Spinal cord (tissue), 9 donors: ENCODE measurements at regions not wholly inside any gene's neighbourhood (a gene's known extent, or its start where the extent isn't known, plus 50 kb on each side); places are given as distances from the start of the nearest gene placed in this dataset.

Experiments
- DNase-seq, 6 donors: peaks; one replicate each; pipeline versions ENCODE4 v3.0.0 to v3.0.0-alpha.2; 2013 to 2015; ENCODE audit warnings: low spot score in 6 of 6, low read depth in 4 of 6
- H3K27ac ChIP-seq: one replicate; pipeline ENCODE4 v1.5.1; 2013; ENCODE audit warnings: low read depth, low read length, control low read depth
- H3K27me3 ChIP-seq: one replicate; pipeline ENCODE4 v1.6.1; 2013; ENCODE audit warnings: low read length; ENCODE audit not compliant: control insufficient read depth, insufficient read depth
- H3K36me3 ChIP-seq: one replicate; pipeline ENCODE4 v1.6.1; 2013; ENCODE audit warnings: low read length; ENCODE audit not compliant: control insufficient read depth, insufficient read depth
- H3K4me1 ChIP-seq: one replicate; pipeline ENCODE4 v1.6.1; 2013; ENCODE audit warnings: low read length; ENCODE audit not compliant: control insufficient read depth, insufficient read depth
- H3K4me3 ChIP-seq: one replicate; pipeline ENCODE4 v1.5.1; 2013; ENCODE audit warnings: low read depth, low read length, control low read depth
- H3K9me3 ChIP-seq: one replicate; pipeline ENCODE4 v1.6.1; 2013; ENCODE audit warnings: low read length; ENCODE audit not compliant: control insufficient read depth, insufficient read depth
- WGBS: methylation state at CpG from one replicate; pipeline ENCODE4 v1.1.5; 2013; ENCODE audit warnings: missing lambda C conversion rate; ENCODE audit not compliant: insufficient coverage; 5-methylcytosine and 5-hydroxymethylcytosine counted together
- donor health status: healthy.

GRCh38 chr9:16106021-16106571, 553.3 kb downstream of the CCDC171 start:
- no peaks in the 10 kb centered on the region for H3K36me3 ChIP-seq
- peak in 1 of 6 donors; percentile 57 for DNase-seq
- no peak overlapping the region for H3K4me3 ChIP-seq
- peak overlapping the region; percentile 78 for H3K27ac ChIP-seq
- peaks cover 2% of the 10 kb centered on the region for H3K9me3 ChIP-seq
- WGBS = 33% methylated on average over 8 of the region's 9 CpGs
- no peaks in the 10 kb centered on the region for H3K27me3 ChIP-seq
- peaks cover 17% of the 10 kb centered on the region for H3K4me1 ChIP-seq

- no peaks in the 10 kb centered on the region for H3K4me1 ChIP-seq
- WGBS = 97% methylated on average over 4 of the region's 6 CpGs
- H3K27me3 ChIP-seq = no peaks in the 10 kb centered on the region
- no peak overlapping the region for H3K27ac ChIP-seq
- H3K9me3 ChIP-seq = peaks cover 2% of the 10 kb centered on the region
- no peak for DNase-seq
- no peak overlapping the region for H3K4me3 ChIP-seq
- no peaks in the 10 kb centered on the region for H3K36me3 ChIP-seq
Observed at GRCh38 chr9:16112116-16112515, 559.3 kb downstream of the CCDC171 start.

GRCh38 chr9:16115994-16116393, 563.2 kb downstream of the CCDC171 start:
- H3K36me3 ChIP-seq = no peaks in the 10 kb centered on the region
- no peak overlapping the region for H3K4me3 ChIP-seq
- no peaks in the 10 kb centered on the region for H3K4me1 ChIP-seq
- no peak for DNase-seq
- WGBS = no CpG with 5 or more reads among the region's 1 CpG
- H3K27ac ChIP-seq = no peak overlapping the region
- no peaks in the 10 kb centered on the region for H3K9me3 ChIP-seq
- no peaks in the 10 kb centered on the region for H3K27me3 ChIP-seq

DNA sequence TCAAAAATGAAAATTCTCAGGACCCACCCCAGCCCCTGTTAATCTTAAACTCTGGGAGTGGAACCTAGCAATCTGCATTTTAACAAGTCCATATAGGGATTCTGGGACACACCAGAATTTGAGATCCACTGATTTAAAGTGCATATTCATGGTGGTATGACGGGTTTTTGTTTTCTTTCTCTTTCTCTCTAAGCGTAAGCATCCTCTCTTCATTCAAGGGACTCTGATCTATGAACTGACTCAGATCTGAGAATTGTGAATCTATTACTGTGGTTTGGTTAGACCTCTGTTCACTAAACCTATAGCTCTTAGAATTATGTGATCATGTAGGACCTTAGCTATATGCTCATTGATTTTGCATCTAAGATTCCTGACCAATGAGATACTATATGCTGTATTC, 565.2 kb downstream of the CCDC171 start:
- H3K27ac ChIP-seq = no peak overlapping the region
- H3K9me3 ChIP-seq = no peaks in the 10 kb centered on the region
- H3K27me3 ChIP-seq = no peaks in the 10 kb centered on the region
- WGBS = no CpG with 5 or more reads among the region's 2 CpGs
- no peaks in the 10 kb centered on the region for H3K4me1 ChIP-seq
- H3K4me3 ChIP-seq = no peak overlapping the region
- DNase-seq = no peak
- no peaks in the 10 kb centered on the region for H3K36me3 ChIP-seq

DNA sequence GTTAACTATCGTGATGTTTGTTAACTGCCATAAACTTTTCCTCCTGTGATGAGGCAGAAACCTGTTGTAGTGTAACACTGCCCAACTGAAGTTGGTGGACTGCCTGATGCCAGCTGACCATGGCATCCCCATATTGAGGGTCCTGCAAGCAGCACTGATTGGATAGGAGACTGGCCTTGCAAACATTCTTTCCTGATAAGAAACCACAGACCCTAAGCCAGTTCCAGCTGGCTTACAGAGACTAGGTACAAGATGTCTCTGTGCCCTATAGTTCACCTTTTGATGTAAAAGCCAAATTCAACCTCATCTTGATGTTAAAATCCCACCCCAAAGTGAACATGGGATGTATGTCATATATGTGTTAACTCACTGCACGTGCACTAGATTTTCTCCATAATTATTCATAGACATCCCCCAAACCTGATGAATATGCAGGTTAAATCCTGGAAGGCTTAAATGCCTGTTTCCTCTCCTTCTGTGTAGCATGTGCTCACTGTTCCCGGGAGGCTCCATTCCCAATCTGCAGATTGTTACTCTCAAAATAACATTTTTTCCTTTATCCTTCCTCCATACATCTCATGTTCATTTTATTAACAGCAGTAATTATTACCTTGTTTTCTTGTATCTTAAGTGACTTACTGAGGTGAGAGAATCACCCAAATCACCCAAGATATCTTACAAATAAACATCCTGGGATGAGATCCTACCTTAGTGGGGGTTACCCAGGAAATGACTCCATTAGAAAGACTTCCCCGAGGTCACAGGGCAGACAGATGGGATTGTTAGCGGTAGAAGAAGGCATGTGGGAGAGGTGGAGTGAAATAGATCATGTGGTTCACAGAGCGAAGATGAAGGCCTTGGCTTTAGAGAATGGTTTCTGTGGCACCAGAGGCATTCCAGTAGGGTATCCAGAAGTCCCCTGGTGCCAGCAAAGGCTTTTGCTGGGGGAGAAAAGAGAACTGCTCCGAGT, 566.7 kb downstream of the CCDC171 start:
- Histone ChIP-seq H3K36me3 (no peaks in the 10 kb centered on the region), H3K4me3 (no peak overlapping the region), H3K9me3 (no peaks in the 10 kb centered on the region), H3K27me3 (no peaks in the 10 kb centered on the region), H3K4me1 (no peaks in the 10 kb centered on the region), H3K27ac (peak overlapping the region; percentile 50)
- DNase-seq = no peak
- WGBS = 66% methylated on average over 5 of the region's 7 CpGs

DNA sequence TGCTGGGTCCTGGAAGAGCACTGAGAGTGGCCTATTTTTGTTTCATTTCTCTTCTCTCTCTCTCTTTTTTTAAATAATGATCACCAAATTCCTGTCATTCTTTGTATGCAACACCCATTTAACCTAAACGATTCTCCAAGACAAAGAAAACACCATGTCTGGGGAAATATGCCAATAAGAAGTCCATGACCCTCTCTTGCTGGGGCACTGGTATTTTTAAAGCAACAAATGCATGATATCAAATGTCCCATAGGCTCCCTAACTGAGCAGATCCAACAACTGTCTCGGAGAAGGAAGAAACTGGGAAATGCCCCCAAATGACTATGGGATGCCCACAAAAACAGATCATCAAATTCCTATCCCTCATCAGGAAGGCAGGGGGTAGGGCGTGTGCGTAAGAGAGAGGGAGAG, 567.4 kb downstream of the CCDC171 start:
- Histone ChIP-seq H3K4me3 (no peak overlapping the region), H3K27ac (peak overlapping the region; percentile 29), H3K36me3 (no peaks in the 10 kb centered on the region), H3K9me3 (no peaks in the 10 kb centered on the region), H3K4me1 (no peaks in the 10 kb centered on the region), H3K27me3 (no peaks in the 10 kb centered on the region)
- no CpG with 5 or more reads among the region's 4 CpGs for WGBS
- DNase-seq = peak in 1 of 6 donors; percentile 42

GRCh38 chr9:16120727-16121126, 567.9 kb downstream of the CCDC171 start:
- Histone ChIP-seq H3K9me3 (no peaks in the 10 kb centered on the region), H3K27ac (peak overlapping the region; percentile 29), H3K27me3 (no peaks in the 10 kb centered on the region), H3K4me1 (no peaks in the 10 kb centered on the region), H3K36me3 (no peaks in the 10 kb centered on the region), H3K4me3 (no peak overlapping the region)
- DNase-seq = no peak
- 78% methylated on average over 3 of the region's 7 CpGs for WGBS

DNA sequence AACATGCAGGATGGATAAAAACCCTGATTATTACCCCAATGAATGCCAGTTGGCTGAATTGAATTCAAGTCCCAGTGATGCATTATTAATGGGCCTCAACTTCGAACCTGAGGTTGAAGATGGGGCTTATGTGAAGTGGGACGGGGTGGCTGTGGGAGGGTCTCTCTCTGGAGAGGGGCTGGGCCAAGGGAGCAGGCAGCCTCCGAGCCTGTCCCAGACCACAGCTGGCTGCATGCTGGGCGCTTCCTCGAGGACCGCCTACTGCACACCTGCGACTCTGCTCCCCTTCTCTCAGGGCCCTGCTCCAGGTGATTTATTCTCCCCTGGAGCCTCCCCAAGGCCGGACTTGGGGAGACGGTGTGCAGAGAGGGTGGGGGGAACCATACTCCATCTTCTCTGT, 568.3 kb downstream of the CCDC171 start:
- no peaks in the 10 kb centered on the region for H3K27me3 ChIP-seq
- no peaks in the 10 kb centered on the region for H3K9me3 ChIP-seq
- WGBS = 75% methylated on average over 2 of the region's 9 CpGs
- H3K4me1 ChIP-seq = no peaks in the 10 kb centered on the region
- no peak overlapping the region for H3K27ac ChIP-seq
- H3K4me3 ChIP-seq = no peak overlapping the region
- DNase-seq = no peak
- H3K36me3 ChIP-seq = no peaks in the 10 kb centered on the region

DNA sequence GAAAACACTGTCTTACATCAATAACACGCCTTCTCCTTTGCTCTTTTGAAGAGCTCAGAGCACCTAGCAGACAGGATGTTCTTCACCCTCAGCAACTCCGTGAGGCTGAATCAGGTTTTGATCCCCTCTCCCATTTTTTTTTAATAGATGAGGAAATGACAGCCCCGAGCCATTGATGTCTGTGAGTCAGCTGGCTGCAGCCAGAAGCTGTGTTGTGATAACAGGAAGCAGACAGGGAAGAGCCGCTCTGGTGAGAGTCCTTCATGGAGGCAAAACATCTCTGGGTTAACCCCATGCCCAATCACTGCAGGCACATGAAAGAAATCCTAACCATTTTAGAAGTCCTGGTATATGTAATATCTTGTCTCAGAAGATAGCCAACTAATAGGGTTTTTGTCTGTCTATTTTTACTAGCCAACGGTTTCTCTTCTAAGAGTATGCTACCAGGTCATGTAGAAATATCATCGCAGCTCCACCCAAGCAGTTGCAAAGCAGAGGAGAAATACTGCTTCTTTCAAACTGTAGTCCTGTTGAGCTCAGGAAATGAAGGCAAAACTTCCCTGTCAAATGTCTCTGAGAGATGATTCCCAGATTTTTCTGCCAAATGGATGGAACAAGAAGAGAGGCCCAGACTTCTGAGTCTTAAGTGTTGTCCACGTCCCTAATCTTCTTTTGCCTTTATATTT, 568.9 kb downstream of the CCDC171 start:
- WGBS = 72% methylated on average over 3 of the region's 7 CpGs
- H3K27ac ChIP-seq = no peak overlapping the region
- no peaks in the 10 kb centered on the region for H3K36me3 ChIP-seq
- no peaks in the 10 kb centered on the region for H3K9me3 ChIP-seq
- no peak overlapping the region for H3K4me3 ChIP-seq
- no peak for DNase-seq
- no peaks in the 10 kb centered on the region for H3K4me1 ChIP-seq
- no peaks in the 10 kb centered on the region for H3K27me3 ChIP-seq
